Fibroblast of peridontal ligament (primary cell): ENCODE measurements at regions not wholly inside any gene's neighbourhood (a gene's known extent, or its start where the extent isn't known, plus 50 kb on each side); places are given as distances from the start of the nearest gene placed in this dataset.

ENCODE experiments used
- DNase-seq: peaks from one replicate; pipeline ENCODE4 v3.0.0-alpha.2; 2010; ENCODE audit errors: extremely low read depth

DNA sequence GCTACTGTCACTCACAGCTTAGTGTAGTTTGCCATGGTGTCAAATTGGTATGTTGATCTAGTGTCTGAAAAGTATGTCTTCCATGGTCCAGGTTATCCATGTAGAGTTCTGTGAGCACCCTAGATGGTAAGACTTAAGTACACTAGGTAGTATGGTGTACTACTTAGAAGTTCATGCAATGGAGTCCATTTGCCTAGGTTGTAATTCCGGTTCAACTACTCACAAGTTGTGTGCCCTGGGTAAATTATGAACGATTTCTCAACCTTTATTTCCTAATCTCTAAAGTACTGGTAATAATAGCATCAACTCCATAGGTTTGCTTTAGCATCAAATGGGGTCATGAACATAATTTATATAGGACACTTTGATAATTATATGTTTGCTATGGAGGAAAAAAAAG is 666.2 kb upstream of the CELF2 start:
- no peak for DNase-seq

DNA sequence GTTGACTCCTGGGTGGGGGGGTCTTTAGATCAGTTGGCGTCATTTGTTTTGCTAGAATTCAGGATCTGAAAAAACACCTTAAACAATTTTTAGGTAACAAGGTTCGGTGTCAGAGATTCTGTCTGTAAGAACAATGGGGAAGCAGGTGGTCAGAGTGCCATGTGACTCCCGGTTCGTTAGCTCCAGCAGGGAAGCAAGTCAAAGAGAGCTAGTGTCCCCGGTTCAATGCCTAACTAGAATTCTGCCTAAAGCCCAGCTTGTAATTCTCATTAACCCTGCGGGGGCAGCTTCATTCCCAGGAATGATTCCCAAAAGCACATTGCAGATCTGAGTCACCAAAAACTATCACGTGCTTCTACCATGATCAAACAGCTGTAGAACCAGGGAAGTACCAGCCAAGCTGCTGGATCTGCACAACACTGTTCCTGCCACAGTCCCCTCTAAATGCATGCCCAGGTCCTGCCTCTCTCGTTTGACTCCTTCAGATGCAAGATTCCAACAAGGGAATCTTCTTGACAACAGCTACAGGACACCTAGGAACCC is 664.3 kb upstream of the CELF2 start:
- DNase-seq, result no peak

- no peak for DNase-seq
Observed at GRCh38 chr10:10359263-10359662, 658.4 kb upstream of the CELF2 start.

GRCh38 chr10:10361301-10361885 is 656.3 kb upstream of the CELF2 start:
- DNase-seq, result no peak

- DNase-seq, result no peak
Observed at GRCh38 chr10:10362800-10363199, 654.9 kb upstream of the CELF2 start.

GRCh38 chr10:10363217-10363616 is 654.5 kb upstream of the CELF2 start:
- no peak for DNase-seq

DNA sequence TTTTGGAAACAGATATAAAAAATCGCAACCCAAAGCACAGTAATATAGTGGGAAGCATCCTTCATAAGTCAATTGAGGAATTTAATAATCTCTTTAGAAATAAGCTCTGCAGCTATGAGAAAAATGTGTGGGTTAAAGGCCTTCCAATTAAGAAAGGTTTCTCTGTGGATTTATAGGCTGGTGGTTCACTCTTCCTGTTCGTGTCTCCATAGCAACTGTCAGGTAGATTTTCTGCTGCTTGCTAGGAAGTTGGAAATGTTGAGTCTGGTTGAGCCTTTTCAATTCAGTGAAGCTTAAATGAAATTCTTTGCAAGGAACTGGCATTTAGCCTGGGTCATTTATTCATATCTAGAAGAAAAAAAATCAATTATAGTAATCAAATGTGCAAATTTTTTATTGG is 652.8 kb upstream of the CELF2 start:
- DNase-seq, result no peak

DNA sequence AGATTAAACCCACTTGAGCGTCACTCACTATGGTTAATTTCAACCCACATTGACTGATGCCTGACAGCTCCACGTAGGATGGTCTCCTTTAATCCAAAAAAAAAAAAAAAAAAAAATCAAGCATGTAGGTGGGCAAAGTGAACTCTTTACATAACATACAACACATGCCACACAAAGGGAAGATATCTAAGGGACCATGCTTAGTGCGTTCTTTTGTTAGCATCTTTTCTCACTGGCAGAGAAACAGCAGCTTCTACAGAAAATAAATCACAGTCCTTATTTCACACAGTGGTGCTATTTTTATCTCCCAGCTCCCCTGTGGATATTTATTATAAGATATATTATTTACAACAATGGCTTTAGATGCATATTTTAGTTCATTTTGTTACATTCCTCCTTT is 652.0 kb upstream of the CELF2 start:
- no peak for DNase-seq

DNA sequence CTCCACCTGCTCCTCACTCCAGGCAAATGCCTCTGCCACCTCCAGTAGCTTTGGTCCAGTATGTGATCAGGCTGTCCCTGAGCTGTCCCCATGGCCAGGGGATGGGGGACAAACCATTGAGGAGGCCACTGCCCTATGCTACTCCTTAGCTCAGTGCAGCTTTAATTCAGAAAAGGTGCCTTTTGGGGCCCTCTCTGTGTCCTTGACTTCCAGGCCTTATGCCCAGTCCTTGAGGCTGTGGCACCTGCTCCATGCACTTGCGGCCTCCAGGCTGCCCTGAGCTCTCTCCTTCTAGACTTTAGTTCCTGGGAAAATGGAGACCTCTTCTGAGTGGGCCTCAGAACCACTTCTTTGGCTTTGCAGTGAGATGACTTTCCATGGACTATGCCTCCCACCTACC is 650.8 kb upstream of the CELF2 start:
- no peak for DNase-seq

DNA sequence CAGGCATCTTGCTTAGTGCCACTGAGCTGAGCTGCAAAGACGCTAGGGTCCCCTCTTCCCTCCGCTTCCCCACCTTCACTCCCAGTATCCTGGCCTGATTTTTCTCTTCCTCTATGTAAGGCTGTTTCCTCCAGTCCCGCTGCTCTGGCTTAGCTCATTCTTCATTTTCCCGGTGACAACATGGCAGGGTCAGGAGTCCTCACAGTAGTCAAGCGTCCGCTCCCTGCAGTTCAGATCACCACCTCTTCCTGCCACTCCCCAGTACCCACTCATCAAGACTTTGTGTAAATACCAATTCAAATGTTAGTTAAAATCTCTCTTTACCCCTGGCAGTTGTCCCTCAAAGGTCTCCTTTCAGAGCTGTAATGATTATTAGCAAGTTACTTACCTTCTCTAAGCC is 650.4 kb upstream of the CELF2 start:
- no peak for DNase-seq

DNA sequence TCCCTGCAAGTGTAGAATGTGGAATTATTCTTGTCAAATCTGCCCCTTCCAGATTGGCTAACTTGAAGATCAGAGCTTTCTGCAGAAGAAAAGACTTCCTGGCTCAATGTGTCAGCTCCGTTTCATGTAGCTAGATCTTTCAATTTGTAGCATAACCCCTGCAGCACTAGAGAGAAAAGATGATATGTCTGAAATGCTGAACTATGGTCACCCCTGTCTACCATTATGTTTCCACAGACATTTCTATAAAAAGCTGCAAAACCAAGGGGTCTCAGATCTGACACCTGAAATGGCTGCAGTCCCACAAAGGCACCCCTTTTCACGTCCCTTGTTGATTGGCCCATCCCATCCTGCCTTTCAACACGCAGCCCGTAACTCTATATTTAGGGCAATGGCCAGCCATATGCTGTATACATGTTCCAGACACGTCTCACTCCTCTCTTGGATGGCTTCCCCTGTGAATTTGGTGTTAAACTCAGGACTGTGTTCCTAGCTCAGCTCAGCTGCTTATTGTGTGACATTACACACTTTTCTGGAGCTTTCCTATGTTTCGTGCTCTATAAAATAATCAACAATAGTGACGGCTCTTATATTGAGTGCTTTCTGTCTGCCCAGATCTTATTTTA is 648.6 kb upstream of the CELF2 start:
- no peak for DNase-seq

DNA sequence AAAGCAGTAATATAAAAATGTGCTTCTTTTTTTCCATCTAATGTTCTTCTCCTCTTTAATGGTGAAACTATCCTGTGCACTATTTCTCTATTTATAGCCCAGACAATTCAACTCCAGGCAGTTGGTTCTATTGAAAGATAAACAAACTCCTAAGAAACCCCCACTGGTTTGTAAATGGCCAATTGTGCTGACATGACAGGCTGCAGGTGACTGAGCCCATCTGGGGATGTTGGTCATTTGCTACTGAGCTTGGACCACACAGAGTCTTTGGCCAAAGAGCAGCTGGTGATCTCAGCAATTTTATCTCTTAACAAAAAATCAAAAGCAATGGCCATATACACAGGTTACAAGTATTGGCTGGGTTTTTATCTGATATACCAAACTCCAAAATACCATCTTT is 631.8 kb upstream of the CELF2 start:
- DNase-seq, result no peak

- no peak for DNase-seq
Observed at GRCh38 chr10:10389182-10389581, 628.5 kb upstream of the CELF2 start.

- DNase-seq, result no peak
Observed at GRCh38 chr10:10392511-10392910, 625.2 kb upstream of the CELF2 start.

DNA sequence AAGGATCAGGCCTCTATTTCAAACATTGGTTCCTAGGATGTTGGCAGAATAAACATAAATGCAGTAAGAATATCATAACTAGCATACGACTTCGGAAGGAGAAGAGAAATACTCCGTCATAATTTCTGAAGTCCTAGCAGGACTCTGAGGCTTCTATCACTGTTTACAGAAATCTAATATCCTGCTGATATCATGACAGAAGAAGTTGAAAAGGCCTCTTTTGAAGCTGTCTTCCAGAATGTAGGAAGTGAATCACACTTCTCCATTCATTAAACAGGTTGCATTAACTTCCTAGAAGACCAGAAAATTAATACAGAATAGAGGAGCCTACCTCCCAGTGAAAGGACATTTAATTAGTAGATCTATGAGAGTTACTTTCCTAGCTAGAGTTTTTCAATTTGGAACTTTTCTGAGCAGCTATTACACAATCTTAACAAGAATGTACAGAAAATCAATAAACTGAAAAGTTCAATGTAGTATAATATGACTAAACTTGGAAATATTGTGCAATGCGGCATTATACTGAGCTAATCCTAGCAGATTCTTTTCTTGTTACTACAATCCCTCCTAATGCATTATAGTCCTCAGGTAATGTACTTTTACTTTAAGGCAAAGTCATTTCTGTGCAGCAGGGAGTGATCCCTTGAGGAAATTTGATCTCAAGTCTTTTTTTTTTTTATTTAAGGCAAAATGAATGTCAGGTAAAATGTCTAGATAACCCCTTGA is 622.6 kb upstream of the CELF2 start:
- DNase-seq, result no peak

GRCh38 chr10:10396601-10397000 is 621.1 kb upstream of the CELF2 start:
- DNase-seq, result no peak

GRCh38 chr10:10397906-10398305 is 619.8 kb upstream of the CELF2 start:
- DNase-seq, result no peak

DNA sequence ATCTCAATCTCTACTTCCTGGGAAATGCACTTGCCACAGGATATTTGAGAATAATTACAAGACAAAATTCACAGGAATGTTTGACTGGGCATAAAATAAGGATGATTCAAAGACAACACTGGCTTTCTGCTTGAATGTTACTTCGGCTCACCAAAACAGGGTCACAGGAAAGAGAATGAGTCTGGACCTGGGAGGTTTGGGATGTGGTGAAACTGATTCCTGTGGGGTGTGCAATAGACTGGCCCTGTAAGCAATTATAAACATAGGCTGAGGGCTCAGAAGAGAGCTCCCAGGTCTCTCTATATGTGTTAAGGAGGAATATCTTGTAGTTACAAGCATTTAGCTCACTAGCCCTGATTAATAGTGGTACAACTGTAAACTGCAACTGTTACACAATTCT is 613.9 kb upstream of the CELF2 start:
- no peak for DNase-seq

DNA sequence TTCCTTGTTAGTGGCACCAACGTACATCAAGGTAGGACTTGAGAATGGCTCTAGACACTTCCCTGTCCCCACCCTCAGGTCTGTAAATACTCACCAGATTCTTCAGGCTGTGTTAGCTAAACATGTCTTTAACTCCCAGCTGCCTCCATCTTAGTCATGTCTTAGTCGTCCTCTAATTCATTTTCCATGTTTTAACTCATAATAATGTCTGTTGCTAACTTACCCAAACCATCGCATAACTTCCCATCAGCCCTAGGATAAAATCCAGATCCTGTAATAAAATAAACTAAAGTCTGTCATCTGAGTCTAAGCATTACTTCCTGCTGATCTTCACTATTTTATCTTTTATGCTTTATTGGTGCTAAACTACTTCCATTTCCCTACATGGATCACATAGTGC is 600.0 kb upstream of the CELF2 start:
- no peak for DNase-seq

DNA sequence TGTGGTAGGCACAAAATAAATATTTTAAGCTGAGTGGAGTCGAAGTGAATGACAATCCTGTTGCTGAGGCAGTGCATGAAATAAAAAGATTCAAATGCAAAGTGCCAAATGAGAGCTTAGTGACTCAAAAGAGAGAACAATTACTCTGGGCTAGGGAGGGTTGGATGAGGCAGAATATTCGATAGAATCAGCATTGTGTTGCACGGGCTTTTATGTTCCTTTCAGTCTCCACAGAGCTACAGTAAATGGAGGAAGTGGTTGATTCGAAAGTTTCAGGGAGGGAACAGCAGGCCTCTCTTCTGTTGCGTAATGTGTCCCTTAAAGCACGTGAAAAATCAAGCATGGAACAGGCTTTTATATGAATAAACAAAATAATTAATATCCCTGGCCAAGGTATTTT is 599.3 kb upstream of the CELF2 start:
- DNase-seq, result no peak

DNA sequence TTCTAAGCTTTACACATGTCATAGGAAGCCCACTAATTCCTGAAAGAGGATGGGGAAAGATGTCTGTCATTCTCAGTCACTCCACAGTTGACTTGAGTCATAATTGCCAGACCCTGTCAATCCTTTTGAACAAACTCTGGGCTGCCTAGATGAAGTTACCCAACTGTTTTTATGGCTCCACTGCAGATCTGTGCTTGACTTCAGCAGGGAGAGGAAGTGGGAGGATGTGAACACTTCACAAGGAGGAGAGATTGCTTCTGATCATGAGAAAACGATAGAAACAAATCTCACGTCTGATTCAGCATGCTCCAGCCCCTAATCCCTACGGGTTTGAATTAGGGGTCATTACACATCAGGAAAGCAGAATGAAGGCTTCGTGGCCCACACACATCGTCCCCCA is 596.6 kb upstream of the CELF2 start:
- DNase-seq, result no peak

DNA sequence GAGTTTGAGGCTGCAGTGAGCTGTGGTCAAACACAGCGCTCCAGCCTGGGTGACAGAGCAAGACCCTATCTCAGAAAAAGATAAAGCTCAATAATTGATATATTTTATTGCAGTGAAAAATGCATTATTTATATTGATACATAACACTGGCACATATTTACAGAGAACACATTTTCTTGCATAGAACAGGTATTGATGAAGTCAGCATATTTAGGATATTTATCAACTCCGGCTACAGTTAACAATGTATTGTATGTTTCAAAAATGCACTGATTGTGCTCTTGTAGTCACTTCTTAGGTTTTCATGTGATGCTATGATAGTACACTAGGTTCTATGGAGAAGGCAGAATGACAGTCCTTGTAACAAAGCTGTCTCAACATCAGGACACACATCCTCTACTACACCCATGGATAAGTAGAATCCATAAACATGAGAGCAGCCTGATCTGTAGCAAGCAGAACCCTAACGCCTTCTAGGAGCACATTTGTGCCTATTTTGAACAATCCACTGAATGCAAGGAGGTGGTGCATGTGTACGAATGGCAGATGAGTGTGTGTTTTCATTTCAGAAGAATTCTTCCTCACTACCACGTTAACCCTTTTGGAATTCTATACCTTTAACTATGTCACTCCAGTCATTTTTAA is 586.1 kb upstream of the CELF2 start:
- no peak for DNase-seq
